ENCODE measurements at regions not wholly inside any gene's neighbourhood (a gene's known extent, or its start where the extent isn't known, plus 50 kb on each side); places are given as distances from the start of the nearest gene placed in this dataset.

- TF ChIP-seq CTCF (IDR thresholded peaks at IDR 0.05) (no peak), POLR2A (IDR thresholded peaks at IDR 0.05) (no peak)
Observed at GRCh38 chr2:236828820-236829219, 256.9 kb upstream of the COPS8 start.
